Anterior cingulate cortex (tissue), 58 donors: ENCODE measurements at regions not wholly inside any gene's neighbourhood (a gene's known extent, or its start where the extent isn't known, plus 50 kb on each side); places are given as distances from the start of the nearest gene placed in this dataset.
"Not testable (repeated sequence)": the region's sequence is repeated elsewhere in the genome, so short reads cannot be mapped to it uniquely, and the experiment has no call there.

ENCODE experiments used
- DNase-seq, 58 donors: peaks; one replicate each; lab custom pipeline; 2025; lab: John Stamatoyannopoulos, UW

GRCh38 chr7:84744385-84744784 lies 442.5 kb downstream of the SEMA3D start:
- no peak for DNase-seq

GRCh38 chr7:84738583-84739150 lies 448.2 kb downstream of the SEMA3D start:
- no peak for DNase-seq

- no peak for DNase-seq
These were observed 451.2 kb downstream of the SEMA3D start for GRCh38 chr7:84735677-84736076.

DNA sequence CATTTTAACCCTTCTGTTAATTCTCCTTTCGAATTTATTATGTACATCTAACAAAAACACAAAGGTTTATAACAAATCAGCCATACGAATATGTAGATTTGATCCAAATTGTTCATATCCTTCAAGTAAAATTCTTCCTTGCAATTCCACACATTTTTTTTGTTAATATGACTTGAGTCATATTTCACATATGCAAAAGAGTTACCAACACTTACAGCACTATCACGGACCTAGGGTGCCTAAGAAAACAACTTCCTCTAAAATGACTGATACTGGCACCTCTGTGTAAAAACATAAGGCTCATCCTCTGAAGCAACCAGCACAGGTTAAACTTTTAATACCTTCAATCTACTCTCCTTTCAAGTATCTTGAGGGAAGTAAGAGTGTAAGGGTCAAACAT lies 451.8 kb downstream of the SEMA3D start:
- no peak for DNase-seq

DNA sequence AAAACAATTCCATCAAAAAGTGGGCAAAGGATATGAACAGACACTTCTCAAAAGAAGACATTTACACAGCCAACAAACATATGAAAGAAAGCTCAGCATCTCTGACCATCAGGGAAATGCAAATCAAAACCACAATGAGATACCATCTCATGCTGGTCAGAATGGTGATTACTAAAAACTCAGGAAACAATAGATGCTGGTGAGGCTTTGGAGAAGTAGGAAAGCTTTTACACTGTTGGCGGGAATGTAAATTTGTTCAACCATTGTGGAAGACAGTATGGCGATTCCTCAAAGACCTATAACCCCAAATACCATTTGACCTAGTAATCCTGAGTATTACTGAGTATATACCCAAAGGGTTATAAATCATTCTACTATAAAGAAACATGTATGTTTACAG lies 452.9 kb downstream of the SEMA3D start:
- DNase-seq: not testable (repeated sequence)

DNA sequence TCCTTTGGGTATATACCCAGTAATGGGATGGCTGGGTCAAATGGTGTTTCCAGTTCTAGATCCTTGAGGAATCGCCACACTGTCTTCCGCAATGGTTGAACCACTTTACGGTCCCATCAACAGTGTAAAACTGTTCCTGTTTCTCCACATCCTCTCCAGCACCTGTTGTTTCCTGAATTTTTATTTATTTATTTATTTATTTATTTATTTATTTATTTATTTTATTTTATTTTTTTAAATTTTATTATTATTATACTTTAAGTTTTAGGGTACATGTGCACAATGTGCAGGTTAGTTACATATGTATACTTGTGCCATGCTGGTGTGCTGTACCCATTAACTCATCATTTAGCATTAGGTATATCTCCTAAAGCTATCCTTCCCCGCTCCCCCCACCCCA lies 456.0 kb downstream of the SEMA3D start:
- DNase-seq: not testable (repeated sequence)

- DNase-seq: peak in 1 of 58 donors; percentile 4
These were observed 457.6 kb downstream of the SEMA3D start for GRCh38 chr7:84729284-84729683.

GRCh38 chr7:84722734-84723133 lies 464.1 kb downstream of the SEMA3D start:
- DNase-seq: no peak

- no peak for DNase-seq
These were observed 464.8 kb downstream of the SEMA3D start for GRCh38 chr7:84722086-84722485.

DNA sequence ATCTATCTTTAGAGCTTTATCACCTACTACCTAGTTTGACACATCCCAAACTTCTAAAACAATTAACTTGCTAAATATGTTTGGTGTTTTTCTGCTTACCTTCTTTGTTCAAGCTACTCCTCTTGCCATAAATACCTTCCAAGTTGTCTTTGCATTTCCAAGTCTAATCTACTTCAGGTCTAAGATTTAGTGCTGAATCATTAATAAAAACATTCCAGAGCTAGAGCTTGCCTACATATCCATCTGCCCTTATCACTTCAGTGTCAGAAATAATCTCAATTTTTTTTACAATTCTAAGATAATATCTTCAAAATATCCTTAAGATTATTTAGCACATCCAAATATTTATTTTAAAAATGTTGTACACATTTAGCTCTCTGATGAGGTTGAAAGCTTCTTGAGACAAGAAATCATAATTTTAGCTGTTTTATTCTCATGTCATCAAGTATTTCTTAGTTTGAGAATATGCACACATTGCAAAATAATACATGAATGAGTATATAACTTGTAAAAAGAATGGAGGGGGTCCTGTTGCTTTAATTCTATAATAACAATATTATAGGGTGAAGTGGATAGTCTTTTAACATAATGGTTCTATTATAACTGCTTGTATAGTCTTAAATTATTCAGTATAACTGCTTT lies 466.3 kb downstream of the SEMA3D start:
- no peak for DNase-seq

DNA sequence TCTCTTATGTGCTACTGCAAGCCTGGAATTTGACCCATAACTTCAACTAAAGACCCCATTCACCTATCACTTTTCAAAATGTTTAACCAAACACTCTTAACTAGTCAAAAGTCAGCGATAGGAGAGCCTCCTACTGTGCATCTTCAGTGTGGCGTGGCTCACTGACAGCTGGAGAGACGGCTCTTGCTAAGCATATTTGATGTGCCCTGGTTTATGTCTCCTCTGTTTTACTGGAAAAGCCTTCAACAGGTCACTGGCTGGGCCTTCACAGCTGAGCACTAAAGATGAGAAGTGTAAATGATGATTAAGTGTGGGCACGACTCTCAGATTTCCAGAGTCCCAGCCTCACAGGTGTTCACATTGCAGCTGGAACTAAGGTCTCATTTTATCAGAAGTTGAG lies 472.1 kb downstream of the SEMA3D start:
- no peak for DNase-seq

GRCh38 chr7:84712374-84713121 lies 474.3 kb downstream of the SEMA3D start:
- DNase-seq: no peak

- DNase-seq: not testable (repeated sequence)
These were observed 476.3 kb downstream of the SEMA3D start for GRCh38 chr7:84710538-84710937.

GRCh38 chr7:84705706-84706105 lies 481.1 kb downstream of the SEMA3D start:
- no peak for DNase-seq

- DNase-seq: no peak
These were observed 481.8 kb downstream of the SEMA3D start for GRCh38 chr7:84705079-84705478.

DNA sequence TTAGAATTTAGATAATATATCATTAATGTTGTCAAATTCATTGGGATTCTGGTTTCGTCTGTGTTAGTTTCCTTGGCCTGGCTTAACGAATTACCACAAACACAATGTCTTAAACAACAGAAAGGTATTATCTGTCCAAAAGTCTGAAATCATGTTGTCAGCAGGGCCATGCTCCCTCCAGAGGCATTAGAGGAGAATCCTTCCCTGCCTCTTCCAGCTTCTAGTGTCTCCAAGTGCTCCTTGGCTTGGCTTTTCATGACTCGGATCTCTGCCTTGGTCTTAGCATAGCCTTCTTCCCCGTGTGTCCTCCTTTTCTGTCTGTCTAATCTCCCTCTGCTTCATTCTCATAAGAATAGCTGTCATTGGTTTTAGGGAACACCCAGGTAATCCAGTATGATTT lies 482.5 kb downstream of the SEMA3D start:
- no peak for DNase-seq

DNA sequence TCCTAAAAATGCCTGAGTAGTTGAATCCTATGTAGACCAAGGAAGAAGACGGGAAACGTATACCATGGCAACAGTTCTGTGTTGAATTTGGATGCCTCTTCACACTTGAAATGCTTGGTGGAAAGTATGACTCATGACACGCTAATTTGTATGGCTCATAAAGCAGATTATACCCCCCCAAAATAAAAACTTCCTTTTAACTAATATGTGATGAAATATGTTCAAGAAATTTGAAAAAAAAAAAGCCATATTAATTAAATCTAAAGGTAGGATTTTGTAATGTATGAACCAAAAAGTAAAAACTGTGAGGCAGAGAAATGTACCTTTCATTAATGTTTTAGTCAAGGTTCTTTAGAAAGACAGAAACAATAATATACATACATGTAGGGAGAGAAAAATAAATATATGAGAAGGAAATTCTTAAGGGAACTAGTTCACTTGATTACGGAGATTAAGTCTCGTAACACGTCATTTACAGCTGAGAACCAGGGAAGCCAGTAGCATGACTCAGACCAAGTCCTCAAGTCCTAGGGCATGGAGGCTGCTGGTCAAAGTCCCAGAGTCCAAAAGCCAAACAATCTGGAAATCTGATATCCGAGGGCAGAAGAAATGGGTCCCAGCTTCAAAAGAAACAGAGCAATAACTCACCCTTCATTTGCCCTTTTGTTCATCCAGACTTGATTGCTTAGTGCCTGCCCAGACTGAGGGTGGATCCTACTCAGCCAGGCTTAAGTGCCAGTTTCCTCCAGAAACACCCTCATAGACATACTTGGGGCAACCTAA lies 485.1 kb downstream of the SEMA3D start:
- no peak for DNase-seq

- DNase-seq: no peak
These were observed 486.1 kb downstream of the SEMA3D start for GRCh38 chr7:84700563-84701370.

GRCh38 chr7:84697506-84697905 lies 489.4 kb downstream of the SEMA3D start:
- no peak for DNase-seq

DNA sequence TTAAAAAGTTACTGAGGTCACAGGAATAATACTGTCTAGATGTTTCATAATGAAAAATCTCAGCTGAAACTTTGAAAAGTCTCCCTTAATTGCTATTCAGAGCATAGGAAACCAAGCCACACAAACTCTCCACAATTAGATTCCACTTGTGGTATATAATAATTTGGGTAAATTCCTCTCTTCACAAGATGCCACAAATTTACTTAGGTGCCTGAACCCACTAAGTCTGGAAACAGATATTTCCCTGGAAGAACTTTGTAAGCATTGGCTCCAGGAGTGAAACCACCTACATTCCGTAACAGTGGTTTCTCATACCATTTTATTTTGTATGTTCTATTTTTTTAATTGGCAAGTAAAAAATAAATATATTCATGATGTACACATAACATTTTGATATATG lies 493.4 kb downstream of the SEMA3D start:
- no peak for DNase-seq
